Stimulated activated naive B cell treated with anti-CD40 and anti-IgM and Interleukin-4, amounts not matched to agents 10 μg/mL and 1 μg/mL and 100 μg/mL, for 72 hours (primary cell): ENCODE measurements at regions not wholly inside any gene's neighbourhood (a gene's known extent, or its start where the extent isn't known, plus 50 kb on each side); places are given as distances from the start of the nearest gene placed in this dataset.
"Not testable (repeated sequence)": the region's sequence is repeated elsewhere in the genome, so short reads cannot be mapped to it uniquely, and the experiment has no call there.

Experiments
- ATAC-seq, 2 donors: fragments of 150-1000 bp; cut with Tn5 transposase; replicated peaks; 2 replicates each; pipeline ENCODE4 v1.10.0; 2021; ENCODE audit warnings: moderate library complexity in 1 of 2
- DNase-seq: peaks from one replicate; pipeline ENCODE4 v3.0.0; 2021
- H3K27ac Mint-ChIP-seq: one replicate; pipeline ENCODE4 v1.8.0; 2022; ENCODE audit warnings: mild to moderate bottlenecking, mixed read lengths
- H3K27me3 Mint-ChIP-seq, 2 donors: one replicate each; pipeline ENCODE4 v1.8.0; 2022; ENCODE audit warnings: mixed read lengths in 2 of 2
- H3K36me3 Mint-ChIP-seq, 2 donors: one replicate each; pipeline ENCODE4 v1.8.0; 2022; ENCODE audit warnings: mixed read lengths in 2 of 2, mild to moderate bottlenecking in 1 of 2
- H3K4me1 Mint-ChIP-seq, 2 donors: one replicate each; pipeline ENCODE4 v1.8.0; 2022; ENCODE audit warnings: mixed read lengths in 2 of 2, mild to moderate bottlenecking in 1 of 2
- H3K4me3 Mint-ChIP-seq, 2 donors: one replicate each; pipeline ENCODE4 v1.8.0; 2022; ENCODE audit warnings: mild to moderate bottlenecking in 2 of 2, mixed read lengths in 2 of 2, moderate library complexity in 1 of 2
- H3K9me3 Mint-ChIP-seq, 2 donors: one replicate each; pipeline ENCODE4 v1.8.0; 2022; ENCODE audit warnings: mixed read lengths in 2 of 2, mild to moderate bottlenecking in 1 of 2

GRCh38 chr20:43831481-43832065 lies 83.1 kb upstream of the TOX2 start:
- no peak overlapping the region for H3K4me3 Mint-ChIP-seq
- no peaks in the 10 kb centered on the region for H3K4me1 Mint-ChIP-seq
- peaks cover 0 to 4% of the 10 kb centered on the region in 2 donors for H3K36me3 Mint-ChIP-seq
- H3K27ac Mint-ChIP-seq, result no peak overlapping the region
- peaks cover 27 to 41% of the 10 kb centered on the region in 2 donors for H3K27me3 Mint-ChIP-seq
- no peak for DNase-seq
- H3K9me3 Mint-ChIP-seq, result peaks cover 4 to 9% of the 10 kb centered on the region in 2 donors
- no peak for ATAC-seq

GRCh38 chr20:43830883-43831282 lies 83.8 kb upstream of the TOX2 start:
- Mint-ChIP-seq H3K27ac (no peak overlapping the region), H3K4me1 (no peaks in the 10 kb centered on the region)
- ATAC-seq, result no peak

GRCh38 chr20:43829951-43830690 lies 84.5 kb upstream of the TOX2 start:
- peaks cover 4 to 9% of the 10 kb centered on the region in 2 donors for H3K9me3 Mint-ChIP-seq
- no peak overlapping the region for H3K4me3 Mint-ChIP-seq
- no peak overlapping the region for H3K27ac Mint-ChIP-seq
- ATAC-seq, result no peak
- peaks cover 29 to 48% of the 10 kb centered on the region in 2 donors for H3K27me3 Mint-ChIP-seq
- peaks cover 0 to 4% of the 10 kb centered on the region in 2 donors for H3K36me3 Mint-ChIP-seq
- peaks cover 2 to 7% of the 10 kb centered on the region in 2 donors for H3K4me1 Mint-ChIP-seq
- DNase-seq, result no peak

More at GRCh38 chr20:43830883-43831282, 83.8 kb upstream of the TOX2 start:
- Mint-ChIP-seq H3K27me3 (peaks cover 29 to 41% of the 10 kb centered on the region in 2 donors), H3K4me3 (no peak overlapping the region), H3K9me3 (peaks cover 4 to 9% of the 10 kb centered on the region in 2 donors), H3K36me3 (peaks cover 0 to 4% of the 10 kb centered on the region in 2 donors)
- DNase-seq, result no peak

GRCh38 chr20:43827940-43828562 lies 86.6 kb upstream of the TOX2 start:
- H3K9me3 Mint-ChIP-seq, result peaks cover 4 to 9% of the 10 kb centered on the region in 2 donors
- H3K4me3 Mint-ChIP-seq, result no peak overlapping the region
- H3K4me1 Mint-ChIP-seq, result peaks cover 2 to 7% of the 10 kb centered on the region in 2 donors
- DNase-seq, result no peak
- peak overlapping the region; percentile 52 for H3K27ac Mint-ChIP-seq
- peaks cover 0 to 4% of the 10 kb centered on the region in 2 donors for H3K36me3 Mint-ChIP-seq
- ATAC-seq, result no peak
- peaks cover 30 to 60% of the 10 kb centered on the region in 2 donors for H3K27me3 Mint-ChIP-seq

GRCh38 chr20:43826943-43827342 lies 87.7 kb upstream of the TOX2 start:
- not testable (repeated sequence) for DNase-seq, H3K9me3 Mint-ChIP-seq, H3K4me3 Mint-ChIP-seq, H3K4me1 Mint-ChIP-seq, H3K36me3 Mint-ChIP-seq, H3K27ac Mint-ChIP-seq, ATAC-seq
- H3K27me3 Mint-ChIP-seq, result peaks cover 26 to 53% of the 10 kb centered on the region in 2 donors

GRCh38 chr20:43825581-43825980 lies 89.1 kb upstream of the TOX2 start:
- H3K27ac Mint-ChIP-seq, result no peak overlapping the region
- peaks cover 2 to 7% of the 10 kb centered on the region in 2 donors for H3K4me1 Mint-ChIP-seq
- peak in 1 of 2 donors; percentile 43 for ATAC-seq
- H3K27me3 Mint-ChIP-seq, result peaks cover 20 to 45% of the 10 kb centered on the region in 2 donors
- no peak for DNase-seq
- H3K36me3 Mint-ChIP-seq, result peaks cover 0 to under 1% of the 10 kb centered on the region in 2 donors
- no peak overlapping the region for H3K4me3 Mint-ChIP-seq
- peaks cover under 1 to 1% of the 10 kb centered on the region in 2 donors for H3K9me3 Mint-ChIP-seq

- H3K4me3 Mint-ChIP-seq, result no peak overlapping the region
- peaks cover 18 to 44% of the 10 kb centered on the region in 2 donors for H3K27me3 Mint-ChIP-seq
- no peaks in the 10 kb centered on the region for H3K36me3 Mint-ChIP-seq
- H3K4me1 Mint-ChIP-seq, result peaks cover 2 to 7% of the 10 kb centered on the region in 2 donors
- H3K9me3 Mint-ChIP-seq, result no peaks in the 10 kb centered on the region
- ATAC-seq (peak; percentile 38 to 50), DNase-seq (no peak)
- no peak overlapping the region for H3K27ac Mint-ChIP-seq
Measured at GRCh38 chr20:43825051-43825402, 89.6 kb upstream of the TOX2 start.

GRCh38 chr20:43824309-43825050 lies 90.2 kb upstream of the TOX2 start:
- H3K27me3 Mint-ChIP-seq, result peaks cover 16 to 40% of the 10 kb centered on the region in 2 donors
- ATAC-seq, result no peak
- H3K9me3 Mint-ChIP-seq, result no peaks in the 10 kb centered on the region
- H3K4me3 Mint-ChIP-seq, result no peak overlapping the region
- no peaks in the 10 kb centered on the region for H3K36me3 Mint-ChIP-seq
- no peak for DNase-seq
- peaks cover 2 to 7% of the 10 kb centered on the region in 2 donors for H3K4me1 Mint-ChIP-seq
- H3K27ac Mint-ChIP-seq, result no peak overlapping the region

GRCh38 chr20:43821795-43822194 lies 92.9 kb upstream of the TOX2 start:
- Mint-ChIP-seq H3K4me3 (no peak overlapping the region), H3K9me3 (peaks cover 0 to 2% of the 10 kb centered on the region in 2 donors), H3K27ac (no peak overlapping the region), H3K27me3 (peaks cover 8 to 22% of the 10 kb centered on the region in 2 donors), H3K36me3 (no peaks in the 10 kb centered on the region), H3K4me1 (peaks cover 2 to 7% of the 10 kb centered on the region in 2 donors)
- ATAC-seq (no peak), DNase-seq (no peak)

GRCh38 chr20:43820731-43821330 lies 93.8 kb upstream of the TOX2 start:
- no peak overlapping the region for H3K4me3 Mint-ChIP-seq
- H3K36me3 Mint-ChIP-seq, result no peaks in the 10 kb centered on the region
- no peak overlapping the region for H3K27ac Mint-ChIP-seq
- peaks cover 2 to 7% of the 10 kb centered on the region in 2 donors for H3K4me1 Mint-ChIP-seq
- ATAC-seq (no peak), DNase-seq (no peak)
- peaks cover 0 to 2% of the 10 kb centered on the region in 2 donors for H3K9me3 Mint-ChIP-seq
- H3K27me3 Mint-ChIP-seq, result peaks cover 4 to 22% of the 10 kb centered on the region in 2 donors

GRCh38 chr20:43812216-43812615 lies 85.4 kb upstream of the GTSF1L start:
- Mint-ChIP-seq H3K27ac (no peak overlapping the region), H3K27me3 (peaks cover 14 to 15% of the 10 kb centered on the region in 2 donors), H3K4me3 (no peak overlapping the region), H3K4me1 (no peaks in the 10 kb centered on the region), H3K9me3 (peaks cover 21 to 23% of the 10 kb centered on the region in 2 donors), H3K36me3 (peaks cover 0 to 7% of the 10 kb centered on the region in 2 donors)
- no peak for ATAC-seq
- no peak for DNase-seq

- no peaks in the 10 kb centered on the region for H3K4me1 Mint-ChIP-seq
- H3K4me3 Mint-ChIP-seq, result no peak overlapping the region
- peaks cover 15 to 22% of the 10 kb centered on the region in 2 donors for H3K27me3 Mint-ChIP-seq
- peaks cover 26 to 28% of the 10 kb centered on the region in 2 donors for H3K9me3 Mint-ChIP-seq
- H3K27ac Mint-ChIP-seq, result no peak overlapping the region
- peaks cover 1 to 7% of the 10 kb centered on the region in 2 donors for H3K36me3 Mint-ChIP-seq
- ATAC-seq, result no peak
- DNase-seq, result no peak
Measured at GRCh38 chr20:43809206-43809819, 82.5 kb upstream of the GTSF1L start.

- Mint-ChIP-seq H3K27me3 (peaks cover 12 to 13% of the 10 kb centered on the region in 2 donors), H3K4me3 (no peak overlapping the region), H3K4me1 (peaks cover 4 to 5% of the 10 kb centered on the region in 2 donors), H3K9me3 (peaks cover 24 to 26% of the 10 kb centered on the region in 2 donors), H3K36me3 (peaks cover 1 to 9% of the 10 kb centered on the region in 2 donors), H3K27ac (no peak overlapping the region)
- DNase-seq, result no peak
- no peak for ATAC-seq
Measured at GRCh38 chr20:43804781-43805180, 78.0 kb upstream of the GTSF1L start.
